NCI-H82 (cell line): ENCODE measurements at regions not wholly inside any gene's neighbourhood (a gene's known extent, or its start where the extent isn't known, plus 50 kb on each side); places are given as distances from the start of the nearest gene placed in this dataset.
"Not testable (repeated sequence)": the region's sequence is repeated elsewhere in the genome, so short reads cannot be mapped to it uniquely, and the experiment has no call there.

Experiments used
- DNase-seq: peaks from one replicate; lab custom pipeline; 2025; lab: John Stamatoyannopoulos, UW

GRCh38 chrX:149420566-149420965, 84.5 kb downstream of the IDS start:
- not testable (repeated sequence) for DNase-seq

GRCh38 chrX:149398027-149398426, 107.1 kb downstream of the IDS start:
- DNase-seq = no peak

- DNase-seq = no peak
These were observed 112.2 kb downstream of the IDS start for GRCh38 chrX:149392921-149393320.

- DNase-seq = no peak
These were observed 121.3 kb downstream of the IDS start for GRCh38 chrX:149383852-149384251.

GRCh38 chrX:149374751-149375150, 130.4 kb downstream of the IDS start:
- peak; percentile 21 for DNase-seq

- peak; percentile 47 for DNase-seq
These were observed 132.2 kb downstream of the IDS start for GRCh38 chrX:149372866-149373265.

GRCh38 chrX:149371986-149372385, 133.1 kb downstream of the IDS start:
- peak; percentile 54 for DNase-seq

GRCh38 chrX:149370097-149370496, 135.0 kb downstream of the IDS start:
- DNase-seq = no peak

- no peak for DNase-seq
These were observed 139.6 kb downstream of the IDS start for GRCh38 chrX:149365552-149365951.

- no peak for DNase-seq
These were observed 140.0 kb downstream of the IDS start for GRCh38 chrX:149365061-149365460.

- no peak for DNase-seq
These were observed 141.1 kb downstream of the IDS start for GRCh38 chrX:149363965-149364364.

- no peak for DNase-seq
These were observed 158.8 kb downstream of the IDS start for GRCh38 chrX:149346306-149346705.

- DNase-seq = no peak
These were observed 182.8 kb downstream of the IDS start for GRCh38 chrX:149322316-149322715.

GRCh38 chrX:149313871-149314371, 191.2 kb downstream of the IDS start:
- DNase-seq = no peak

GRCh38 chrX:149312988-149313387, 192.1 kb downstream of the IDS start:
- DNase-seq = no peak

- no peak for DNase-seq
These were observed 193.0 kb downstream of the IDS start for GRCh38 chrX:149312097-149312496.

GRCh38 chrX:149302705-149303104, 202.4 kb downstream of the IDS start:
- DNase-seq = no peak

- no peak for DNase-seq
These were observed 207.0 kb downstream of the IDS start for GRCh38 chrX:149298111-149298510.

- no peak for DNase-seq
These were observed 209.0 kb downstream of the IDS start for GRCh38 chrX:149296092-149296491.

- DNase-seq = peak; percentile 67
These were observed 218.2 kb downstream of the IDS start for GRCh38 chrX:149286940-149287349.

- no peak for DNase-seq
These were observed 220.5 kb downstream of the IDS start for GRCh38 chrX:149284616-149285015.

- no peak for DNase-seq
These were observed 221.3 kb downstream of the IDS start for GRCh38 chrX:149283853-149284252.

GRCh38 chrX:149282909-149283308, 222.2 kb downstream of the IDS start:
- DNase-seq = no peak

GRCh38 chrX:149280011-149280410, 225.1 kb downstream of the IDS start:
- no peak for DNase-seq

- no peak for DNase-seq
These were observed 229.3 kb downstream of the IDS start for GRCh38 chrX:149275836-149276235.
